Adrenal gland (tissue), 9 donors: ENCODE measurements at regions not wholly inside any gene's neighbourhood (a gene's known extent, or its start where the extent isn't known, plus 50 kb on each side); places are given as distances from the start of the nearest gene placed in this dataset.

Experiments
- DNase-seq, 7 donors: peaks; one replicate each; pipeline ENCODE4 v3.0.0-alpha.2; 2019 to 2020
- H3K27ac ChIP-seq, 5 donors: fragments of 200-600 bp; sonication (generic) in 4 of 5; 1 replicate in 3 of 5; 2 replicates in 2 of 5; pipeline versions ENCODE4 v1.5.1 to v1.8.0; 2016 to 2020; ENCODE audit warnings: mild to moderate bottlenecking in 1 of 5
- H3K27me3 ChIP-seq: fragments of 200-600 bp; 2 replicates; pipeline ENCODE4 v1.8.0; 2021
- H3K36me3 ChIP-seq, 2 donors: fragments of 200-600 bp; replicated peaks in 1 of 2; 1 replicate in 1 of 2; 2 replicates in 1 of 2; pipeline versions ENCODE4 v1.5.1 to v1.8.0; 2018 to 2022
- H3K4me1 ChIP-seq, 2 donors: fragments of 200-600 bp; replicated peaks in 1 of 2; 1 replicate in 1 of 2; 2 replicates in 1 of 2; pipeline versions ENCODE4 v1.5.1 to v1.8.0; 2018 to 2021
- H3K4me3 ChIP-seq, 4 donors: fragments of 200-600 bp; sonication (generic) in 3 of 4; one replicate each; pipeline ENCODE4 v1.5.1; 2016 to 2018
- H3K9me3 ChIP-seq, 3 donors: fragments of 200-600 bp; sonication (generic) in 1 of 3; replicated peaks in 1 of 3; 1 replicate in 2 of 3; 2 replicates in 1 of 3; pipeline versions ENCODE4 v1.5.1 to v1.8.0; 2016 to 2021
- POLR2A ChIP-seq, 2 donors: fragments of 450-650 bp; IDR thresholded peaks; one replicate each; pipeline ENCODE4 v1.6.1; 2017; ENCODE audit warnings: antibody characterized with exemption in 2 of 2, mild to moderate bottlenecking in 2 of 2, moderate library complexity in 1 of 2
- WGBS, 4 donors: extraction: QIAGEN DNeasy Blood & Tissue Kit in 2 of 4; methylation state at CpG; one replicate each; pipeline versions ENCODE4 v1.1.5 to v1.1.7; 2013 to 2017; 5-methylcytosine and 5-hydroxymethylcytosine counted together
- intact Hi-C, 2 donors: fragments of 100-400 bp; cut with DNase I; formaldehyde crosslinking; loops; one replicate each; pipeline versions ENCODE4 v1.14.1 to v1.15.0; 2022 to 2023
- TF ChIP-seq, protein P1 (sequence below), 6 experiments: fragments of 450-650 bp in 4 of 6; fragments of 200-600 bp in 2 of 6; sonication (generic) in 1 of 6; IDR thresholded peaks; 1 replicate in 5 of 6; 2 replicates in 1 of 6; pipeline versions ENCODE4 v1.5.1 to v1.8.0; 2016 to 2021; ENCODE audit warnings: antibody characterized with exemption in 6 of 6, mild to moderate bottlenecking in 2 of 6, moderate library complexity in 1 of 6
- donor health status: healthy with polysubstance abuse.
- donor health status: Bipolar disorder and iron deficiency.
- donor health status: DM: yes; HTN: yes; CAD: no.
- donor health status: DM: no; HTN: no; CAD: no.
- donor health status: DM: no; HTN: no; CAD: no.

- 71 to 83% (median 76%) methylated on average over 3 to 8 of the region's 8 CpGs for WGBS, 4 donors
- DNase-seq, result peak; percentile 67 to 89 (median 82)
- Histone ChIP-seq H3K27ac (peak overlapping the region in 4 of 5 donors; percentile 41 to 69 (median 68)), H3K36me3 (no peaks in the 10 kb centered on the region), H3K9me3 (no peaks in the 10 kb centered on the region), H3K4me1 (peaks cover 25 to 48% of the 10 kb centered on the region in 2 donors), H3K4me3 (no peak overlapping the region), H3K27me3 (no peaks in the 10 kb centered on the region)
- TF ChIP-seq, protein P1, sequence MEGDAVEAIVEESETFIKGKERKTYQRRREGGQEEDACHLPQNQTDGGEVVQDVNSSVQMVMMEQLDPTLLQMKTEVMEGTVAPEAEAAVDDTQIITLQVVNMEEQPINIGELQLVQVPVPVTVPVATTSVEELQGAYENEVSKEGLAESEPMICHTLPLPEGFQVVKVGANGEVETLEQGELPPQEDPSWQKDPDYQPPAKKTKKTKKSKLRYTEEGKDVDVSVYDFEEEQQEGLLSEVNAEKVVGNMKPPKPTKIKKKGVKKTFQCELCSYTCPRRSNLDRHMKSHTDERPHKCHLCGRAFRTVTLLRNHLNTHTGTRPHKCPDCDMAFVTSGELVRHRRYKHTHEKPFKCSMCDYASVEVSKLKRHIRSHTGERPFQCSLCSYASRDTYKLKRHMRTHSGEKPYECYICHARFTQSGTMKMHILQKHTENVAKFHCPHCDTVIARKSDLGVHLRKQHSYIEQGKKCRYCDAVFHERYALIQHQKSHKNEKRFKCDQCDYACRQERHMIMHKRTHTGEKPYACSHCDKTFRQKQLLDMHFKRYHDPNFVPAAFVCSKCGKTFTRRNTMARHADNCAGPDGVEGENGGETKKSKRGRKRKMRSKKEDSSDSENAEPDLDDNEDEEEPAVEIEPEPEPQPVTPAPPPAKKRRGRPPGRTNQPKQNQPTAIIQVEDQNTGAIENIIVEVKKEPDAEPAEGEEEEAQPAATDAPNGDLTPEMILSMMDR (IDR thresholded peaks at IDR 0.05), result no peak
- TF ChIP-seq POLR2A (IDR thresholded peaks at IDR 0.05), result peak in 1 of 2 donors; percentile 37
- intact Hi-C loops, result no loop called here
Observed at GRCh38 chr12:123056053-123056452, 75.6 kb downstream of the ARL6IP4 start.

DNA sequence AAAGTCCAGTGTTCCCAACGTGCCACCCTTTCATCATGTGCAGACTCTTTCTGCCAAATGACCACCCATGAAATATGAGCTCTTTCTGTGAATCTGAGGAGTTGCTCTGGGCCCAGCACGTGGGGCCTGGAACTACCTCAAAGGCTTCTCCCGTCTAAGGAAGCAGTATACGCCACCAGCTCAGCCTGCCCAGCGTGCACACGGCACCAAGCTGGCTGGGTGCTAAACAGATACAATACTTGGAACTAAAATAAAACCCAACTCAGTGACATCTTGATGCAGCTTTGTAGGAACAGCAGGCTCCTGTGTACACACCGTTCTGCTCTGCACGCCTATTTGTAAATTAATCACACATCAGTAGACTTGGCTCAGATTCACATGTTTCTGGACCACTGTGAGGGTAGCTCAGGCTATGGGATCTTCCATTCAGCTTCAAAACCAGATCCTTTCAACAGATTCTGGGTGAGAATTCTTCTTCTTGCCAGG, 74.8 kb downstream of the ARL6IP4 start:
- H3K27ac ChIP-seq, result peak overlapping the region in 1 of 5 donors; percentile 69
- WGBS, 4 donors, result 82 to 89% (median 87%) methylated on average over 8 of the region's 8 CpGs
- no peaks in the 10 kb centered on the region for H3K27me3 ChIP-seq
- no peak overlapping the region for H3K4me3 ChIP-seq
- intact Hi-C loops, result no loop called here
- H3K36me3 ChIP-seq, result no peaks in the 10 kb centered on the region
- no peak for DNase-seq
- peaks cover 32 to 51% of the 10 kb centered on the region in 2 donors for H3K4me1 ChIP-seq
- no peak for TF ChIP-seq POLR2A (IDR thresholded peaks at IDR 0.05)
- TF ChIP-seq, protein P1 (IDR thresholded peaks at IDR 0.05), result no peak
- H3K9me3 ChIP-seq, result no peaks in the 10 kb centered on the region

DNA sequence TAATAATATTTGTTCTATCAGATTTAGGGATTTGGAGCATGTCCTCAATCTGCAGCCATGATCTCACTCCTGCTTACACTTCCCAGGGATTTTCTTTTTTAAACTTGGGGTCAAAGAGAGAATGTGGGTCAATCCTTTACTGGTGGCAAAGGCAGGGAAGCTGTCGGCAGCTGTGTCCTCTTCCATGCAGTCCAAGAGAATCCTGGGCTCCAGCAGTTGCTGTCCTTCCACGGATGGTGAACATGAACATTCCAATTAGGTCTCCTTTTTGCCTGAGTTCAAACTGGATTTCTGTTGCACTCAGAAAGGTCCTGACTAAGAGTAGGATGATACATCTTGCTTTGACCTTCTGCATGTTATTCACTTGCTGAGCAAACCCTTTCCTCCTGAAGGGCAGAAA, 73.9 kb downstream of the ARL6IP4 start:
- H3K36me3 ChIP-seq, result no peaks in the 10 kb centered on the region
- H3K27me3 ChIP-seq, result no peaks in the 10 kb centered on the region
- H3K4me1 ChIP-seq, result peaks cover 37 to 51% of the 10 kb centered on the region in 2 donors
- intact Hi-C loops, result no loop called here
- H3K9me3 ChIP-seq, result no peaks in the 10 kb centered on the region
- no peak overlapping the region for H3K4me3 ChIP-seq
- 45 to 67% (median 58%) methylated on average over 2 of the region's 2 CpGs for WGBS, 4 donors
- TF ChIP-seq, protein P1 (IDR thresholded peaks at IDR 0.05), result no peak
- TF ChIP-seq POLR2A (IDR thresholded peaks at IDR 0.05), result no peak
- H3K27ac ChIP-seq, result peak overlapping the region in 2 of 5 donors; percentile 33 to 44
- DNase-seq, result no peak

GRCh38 chr12:123051556-123051955, 71.1 kb downstream of the ARL6IP4 start:
- WGBS, 4 donors, result 79 to 90% (median 85%) methylated on average over 3 of the region's 3 CpGs
- intact Hi-C loops, result no loop called here
- Histone ChIP-seq H3K36me3 (no peaks in the 10 kb centered on the region), H3K4me1 (peaks cover 36 to 40% of the 10 kb centered on the region in 2 donors), H3K4me3 (no peak overlapping the region), H3K27ac (peak overlapping the region in 1 of 5 donors; percentile 76), H3K9me3 (no peaks in the 10 kb centered on the region), H3K27me3 (no peaks in the 10 kb centered on the region)
- DNase-seq, result no peak
- TF ChIP-seq POLR2A (IDR thresholded peaks at IDR 0.05), result no peak
- TF ChIP-seq, protein P1 (IDR thresholded peaks at IDR 0.05), result no peak
